T-helper 2 cell treated with Interferon-gamma antibody and Interleukin-4, amounts not matched to agents 5 μg/mL and 100 μg/mL, for 36 hours (primary cell): ENCODE measurements at regions not wholly inside any gene's neighbourhood (a gene's known extent, or its start where the extent isn't known, plus 50 kb on each side); places are given as distances from the start of the nearest gene placed in this dataset.
A peak's percentile ranks its signal among the peaks of the same experiment; 100 is the strongest.

Experiments used
- DNase-seq: peaks from one replicate; pipeline ENCODE4 v3.0.0; 2021; ENCODE audit warnings: low spot score
- H3K27ac Mint-ChIP-seq: one replicate; pipeline ENCODE4 v1.8.0; 2021; ENCODE audit warnings: mild to moderate bottlenecking, mixed read lengths
- H3K27me3 Mint-ChIP-seq: one replicate; pipeline ENCODE4 v1.8.0; 2021; ENCODE audit warnings: low read depth, mixed read lengths
- H3K36me3 Mint-ChIP-seq: one replicate; pipeline ENCODE4 v1.8.0; 2021; ENCODE audit warnings: low read depth, mixed read lengths
- H3K4me1 Mint-ChIP-seq: one replicate; pipeline ENCODE4 v1.8.0; 2021; ENCODE audit warnings: low read depth, mixed read lengths
- H3K4me3 Mint-ChIP-seq: one replicate; pipeline ENCODE4 v1.8.0; 2022; ENCODE audit warnings: mild to moderate bottlenecking, moderate library complexity, mixed read lengths
- H3K9me3 Mint-ChIP-seq: one replicate; pipeline ENCODE4 v1.8.0; 2021; ENCODE audit warnings: mixed read lengths

DNA sequence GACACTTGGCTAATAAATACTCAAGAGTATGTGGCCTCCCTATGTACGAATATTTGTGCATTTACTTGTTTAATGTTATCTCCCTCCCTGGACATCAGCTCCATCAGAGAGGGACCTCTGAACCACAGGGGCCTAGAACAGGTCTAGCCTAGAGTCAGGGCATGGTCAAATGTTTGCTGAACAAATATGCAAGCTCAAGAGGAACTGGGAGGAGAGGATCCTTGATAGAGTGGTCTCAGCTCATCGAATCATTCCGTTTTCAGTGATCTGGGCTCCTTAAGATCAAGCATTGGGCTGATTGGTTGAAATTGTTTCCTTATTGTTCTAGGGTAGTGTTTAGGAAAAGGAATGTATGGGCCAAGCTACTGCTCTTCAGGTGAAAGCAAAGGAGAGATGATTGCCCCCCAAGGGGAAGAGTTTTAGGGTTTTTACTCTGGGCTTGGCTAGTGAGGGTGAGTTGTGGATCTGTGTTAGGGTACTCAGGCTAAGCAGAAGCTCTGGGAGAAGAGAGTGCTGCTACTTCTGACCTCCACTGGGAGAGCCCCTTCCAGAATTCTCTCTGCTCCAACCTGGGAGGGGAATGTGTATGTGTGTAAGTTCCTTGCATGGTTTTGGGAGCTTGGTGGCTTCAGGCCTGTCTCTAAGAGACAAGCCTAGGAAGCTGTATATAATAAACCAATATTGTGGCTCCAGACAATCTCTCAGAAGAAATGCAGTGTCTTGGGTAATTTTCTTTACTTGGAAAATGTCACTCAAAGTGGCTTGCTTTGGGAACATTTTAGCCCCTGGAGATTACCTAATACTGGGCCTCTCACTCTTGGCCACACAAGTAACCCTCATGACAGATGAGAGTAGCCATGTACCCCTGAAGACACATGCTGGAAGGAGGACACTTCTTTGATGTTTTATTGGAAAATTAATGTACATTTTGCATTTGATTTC, 110.0 kb downstream of the EMX2 start:
- no peak for DNase-seq
- Mint-ChIP-seq H3K9me3 (peaks cover 15% of the 10 kb centered on the region), H3K36me3 (peaks cover 4% of the 10 kb centered on the region), H3K27ac (peak overlapping the region; percentile 53), H3K4me1 (peaks cover 11% of the 10 kb centered on the region), H3K27me3 (peaks cover 5% of the 10 kb centered on the region), H3K4me3 (no peak overlapping the region)

- H3K27ac Mint-ChIP-seq, result peak overlapping the region; percentile 53
- DNase-seq, result peak; percentile 71
- H3K9me3 Mint-ChIP-seq, result peaks cover 15% of the 10 kb centered on the region
- peaks cover 5% of the 10 kb centered on the region for H3K27me3 Mint-ChIP-seq
- peaks cover 11% of the 10 kb centered on the region for H3K4me1 Mint-ChIP-seq
- no peak overlapping the region for H3K4me3 Mint-ChIP-seq
- peaks cover 4% of the 10 kb centered on the region for H3K36me3 Mint-ChIP-seq
Measured at GRCh38 chr10:117653170-117653515, 110.6 kb downstream of the EMX2 start.

DNA sequence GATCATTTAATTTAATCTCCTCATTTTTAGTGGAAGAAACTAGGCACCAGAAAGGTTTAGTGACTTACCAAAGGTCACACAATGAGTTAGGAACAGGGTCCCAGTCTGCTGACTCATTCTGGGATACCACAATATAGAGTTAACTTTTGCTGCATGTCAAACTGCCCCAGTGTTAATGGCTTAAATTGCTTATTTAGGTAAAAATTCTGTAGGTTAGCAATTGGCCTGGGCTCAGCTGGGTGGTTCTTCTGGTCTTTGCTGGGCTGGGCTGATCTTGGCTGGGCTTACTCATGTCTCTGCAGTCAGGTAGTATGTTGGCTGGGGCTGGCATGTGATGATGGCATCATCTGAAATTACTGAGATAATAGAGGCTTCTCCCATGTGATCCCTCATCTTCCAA, 111.6 kb downstream of the EMX2 start:
- H3K9me3 Mint-ChIP-seq, result peaks cover 15% of the 10 kb centered on the region
- H3K27ac Mint-ChIP-seq, result no peak overlapping the region
- peaks cover 5% of the 10 kb centered on the region for H3K27me3 Mint-ChIP-seq
- H3K36me3 Mint-ChIP-seq, result peaks cover 4% of the 10 kb centered on the region
- no peak for DNase-seq
- H3K4me1 Mint-ChIP-seq, result peaks cover 11% of the 10 kb centered on the region
- no peak overlapping the region for H3K4me3 Mint-ChIP-seq

GRCh38 chr10:117656385-117657367, 114.1 kb downstream of the EMX2 start:
- Mint-ChIP-seq H3K27ac (no peak overlapping the region), H3K27me3 (peaks cover 5% of the 10 kb centered on the region), H3K4me1 (peaks cover 9% of the 10 kb centered on the region), H3K9me3 (peaks cover 15% of the 10 kb centered on the region), H3K36me3 (peaks cover 4% of the 10 kb centered on the region), H3K4me3 (no peak overlapping the region)
- DNase-seq, result peak; percentile 27

DNA sequence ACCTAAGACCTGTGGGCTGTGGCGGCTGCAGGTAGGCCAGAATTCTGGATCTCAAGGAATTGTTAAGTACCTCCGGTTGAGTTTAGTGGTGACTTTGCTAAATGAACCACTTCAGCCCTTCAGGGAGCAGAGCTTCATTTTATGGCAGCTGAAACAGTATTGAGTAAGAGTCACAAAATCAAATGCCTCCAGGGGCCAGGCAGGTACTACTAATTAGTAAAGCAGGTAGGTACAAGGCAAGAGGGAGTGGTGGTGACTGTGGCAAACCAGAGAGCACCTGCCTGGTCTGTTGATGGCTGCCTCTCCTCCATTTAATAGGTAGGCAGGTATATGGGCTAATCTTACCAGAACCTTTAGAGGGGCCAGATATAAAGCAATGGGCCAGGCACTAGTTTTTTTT, 118.8 kb downstream of the EMX2 start:
- no peak overlapping the region for H3K27ac Mint-ChIP-seq
- no peaks in the 10 kb centered on the region for H3K36me3 Mint-ChIP-seq
- DNase-seq, result no peak
- no peak overlapping the region for H3K4me3 Mint-ChIP-seq
- H3K4me1 Mint-ChIP-seq, result peaks cover 4% of the 10 kb centered on the region
- H3K9me3 Mint-ChIP-seq, result peaks cover 5% of the 10 kb centered on the region
- H3K27me3 Mint-ChIP-seq, result peaks cover 5% of the 10 kb centered on the region

DNA sequence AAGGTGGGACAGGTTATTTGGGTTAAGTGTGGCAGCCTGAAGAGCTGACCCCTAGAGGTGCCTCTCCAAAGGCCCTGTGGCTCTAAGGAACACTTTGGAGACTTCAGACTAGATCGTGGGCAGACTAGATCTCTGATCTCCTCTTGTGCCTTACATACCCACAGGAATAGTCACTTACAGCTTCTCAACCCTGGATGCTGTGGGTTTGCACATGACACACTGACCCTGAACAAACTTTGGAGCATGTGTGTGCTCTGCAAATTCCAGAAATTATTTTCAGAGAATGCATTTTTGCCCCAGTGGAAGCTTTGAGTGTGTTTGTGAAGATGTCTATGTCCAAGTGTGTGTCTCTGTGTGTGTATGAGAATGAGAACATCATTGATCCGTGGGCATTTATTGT, 119.6 kb downstream of the EMX2 start:
- no peak for DNase-seq
- H3K9me3 Mint-ChIP-seq, result peaks cover 5% of the 10 kb centered on the region
- H3K36me3 Mint-ChIP-seq, result no peaks in the 10 kb centered on the region
- peaks cover 5% of the 10 kb centered on the region for H3K27me3 Mint-ChIP-seq
- no peak overlapping the region for H3K27ac Mint-ChIP-seq
- no peak overlapping the region for H3K4me3 Mint-ChIP-seq
- peaks cover 1% of the 10 kb centered on the region for H3K4me1 Mint-ChIP-seq

- no peak overlapping the region for H3K27ac Mint-ChIP-seq
- peaks cover 5% of the 10 kb centered on the region for H3K27me3 Mint-ChIP-seq
- H3K36me3 Mint-ChIP-seq, result no peaks in the 10 kb centered on the region
- peaks cover 1% of the 10 kb centered on the region for H3K4me1 Mint-ChIP-seq
- no peak overlapping the region for H3K4me3 Mint-ChIP-seq
- peaks cover 5% of the 10 kb centered on the region for H3K9me3 Mint-ChIP-seq
- DNase-seq, result no peak
Measured at GRCh38 chr10:117662751-117663540, 120.4 kb downstream of the EMX2 start.

DNA sequence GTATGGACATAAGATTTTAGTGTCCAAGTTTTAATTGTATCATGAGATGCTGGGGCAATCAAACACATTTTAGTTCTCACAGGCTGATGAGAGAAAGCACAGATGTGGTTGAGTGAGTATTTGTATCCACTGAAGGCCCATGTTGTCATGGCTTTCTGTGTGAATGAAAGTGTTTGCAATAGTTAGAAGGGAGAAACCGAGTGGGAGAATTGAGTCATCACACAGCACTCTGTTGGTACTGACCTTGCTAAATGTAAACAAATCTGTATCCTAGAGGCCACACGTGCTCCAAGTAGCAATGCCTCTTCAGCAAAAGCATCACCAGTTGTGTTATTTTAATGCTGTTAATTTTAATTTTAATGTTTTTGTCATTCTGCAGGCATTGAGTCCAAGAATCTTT, 121.2 kb downstream of the EMX2 start:
- H3K27me3 Mint-ChIP-seq, result peaks cover 5% of the 10 kb centered on the region
- no peak overlapping the region for H3K4me3 Mint-ChIP-seq
- no peaks in the 10 kb centered on the region for H3K36me3 Mint-ChIP-seq
- peak; percentile 62 for DNase-seq
- H3K9me3 Mint-ChIP-seq, result peaks cover 5% of the 10 kb centered on the region
- peaks cover 1% of the 10 kb centered on the region for H3K4me1 Mint-ChIP-seq
- no peak overlapping the region for H3K27ac Mint-ChIP-seq

- DNase-seq, result no peak
- H3K9me3 Mint-ChIP-seq, result peaks cover 4% of the 10 kb centered on the region
- no peak overlapping the region for H3K4me3 Mint-ChIP-seq
Measured at GRCh38 chr10:117664288-117664687, 121.7 kb downstream of the EMX2 start.

DNA sequence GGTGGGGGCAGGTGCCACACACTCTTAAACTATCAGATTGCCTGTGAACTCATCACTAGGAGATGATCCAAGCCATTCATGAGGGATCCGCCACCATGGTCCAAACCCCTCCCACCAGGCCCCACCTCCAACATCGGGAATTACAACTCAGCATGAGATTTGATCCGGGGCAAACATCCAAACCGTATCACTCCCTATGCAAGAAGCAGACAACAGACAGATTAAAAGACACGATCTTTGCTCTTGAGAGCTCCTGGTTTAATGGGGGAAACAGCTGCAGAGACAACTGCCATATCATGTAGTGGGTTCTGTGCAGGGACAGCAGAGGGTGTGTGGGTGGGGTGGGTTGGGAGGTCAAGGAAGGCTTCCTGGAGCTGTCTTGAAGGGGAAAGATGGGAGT, 123.6 kb downstream of the EMX2 start:
- peaks cover 1% of the 10 kb centered on the region for H3K4me1 Mint-ChIP-seq
- DNase-seq, result no peak
- H3K27ac Mint-ChIP-seq, result no peak overlapping the region
- H3K36me3 Mint-ChIP-seq, result no peaks in the 10 kb centered on the region
- H3K9me3 Mint-ChIP-seq, result no peaks in the 10 kb centered on the region
- no peak overlapping the region for H3K4me3 Mint-ChIP-seq
- H3K27me3 Mint-ChIP-seq, result no peaks in the 10 kb centered on the region

More at GRCh38 chr10:117664288-117664687, 121.7 kb downstream of the EMX2 start:
- Mint-ChIP-seq H3K36me3 (no peaks in the 10 kb centered on the region), H3K27ac (no peak overlapping the region), H3K4me1 (peaks cover 1% of the 10 kb centered on the region), H3K27me3 (peaks cover 4% of the 10 kb centered on the region)

DNA sequence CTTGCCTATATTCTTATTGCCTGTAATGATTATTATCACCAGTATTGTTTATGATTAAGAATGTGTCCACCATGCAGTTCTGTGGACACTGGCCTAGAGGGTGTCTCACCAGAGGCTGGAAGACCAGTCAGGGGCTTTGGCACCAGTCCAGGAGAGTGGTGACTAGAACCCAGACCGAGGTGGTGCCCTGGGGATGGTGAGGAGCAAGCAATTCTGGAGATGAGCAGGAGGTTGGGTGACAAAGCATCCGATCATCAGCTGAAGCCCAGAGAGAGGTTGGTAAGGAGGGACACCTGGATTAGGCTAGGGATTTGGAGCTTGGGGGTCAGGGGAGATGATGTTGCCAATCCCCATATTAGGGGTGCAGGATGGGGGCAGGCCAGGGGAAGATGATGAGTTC, 124.4 kb downstream of the EMX2 start:
- no peaks in the 10 kb centered on the region for H3K27me3 Mint-ChIP-seq
- H3K4me1 Mint-ChIP-seq, result peaks cover 1% of the 10 kb centered on the region
- DNase-seq, result no peak
- H3K36me3 Mint-ChIP-seq, result no peaks in the 10 kb centered on the region
- no peak overlapping the region for H3K27ac Mint-ChIP-seq
- no peaks in the 10 kb centered on the region for H3K9me3 Mint-ChIP-seq
- no peak overlapping the region for H3K4me3 Mint-ChIP-seq

- no peaks in the 10 kb centered on the region for H3K27me3 Mint-ChIP-seq
- no peak overlapping the region for H3K27ac Mint-ChIP-seq
- DNase-seq, result no peak
- H3K9me3 Mint-ChIP-seq, result no peaks in the 10 kb centered on the region
- no peak overlapping the region for H3K4me3 Mint-ChIP-seq
- H3K36me3 Mint-ChIP-seq, result no peaks in the 10 kb centered on the region
- peaks cover 1% of the 10 kb centered on the region for H3K4me1 Mint-ChIP-seq
Measured at GRCh38 chr10:117667831-117668230, 125.3 kb downstream of the EMX2 start.

- Mint-ChIP-seq H3K27ac (no peak overlapping the region), H3K27me3 (no peaks in the 10 kb centered on the region), H3K4me1 (peaks cover 1% of the 10 kb centered on the region), H3K9me3 (no peaks in the 10 kb centered on the region), H3K36me3 (no peaks in the 10 kb centered on the region), H3K4me3 (no peak overlapping the region)
- no peak for DNase-seq
Measured at GRCh38 chr10:117668327-117669008, 125.9 kb downstream of the EMX2 start.
